Thyroid gland (tissue), 4 donors: ENCODE measurements at regions not wholly inside any gene's neighbourhood (a gene's known extent, or its start where the extent isn't known, plus 50 kb on each side); places are given as distances from the start of the nearest gene placed in this dataset.

Experiments used
- DNase-seq, 2 donors: peaks; one replicate each; pipeline ENCODE4 v3.0.0-alpha.2; 2019
- H3K27ac ChIP-seq, 3 donors: fragments of 200-600 bp; sonication (generic); 1 replicate in 2 of 3; 2 replicates in 1 of 3; pipeline ENCODE4 v1.5.1; 2016 to 2019; ENCODE audit warnings: mild to moderate bottlenecking in 1 of 3, moderate library complexity in 1 of 3
- H3K27me3 ChIP-seq: fragments of 200-600 bp; sonication (generic); one replicate; pipeline ENCODE4 v1.5.1; 2019
- H3K36me3 ChIP-seq, 2 donors: fragments of 200-600 bp; sonication (generic); one replicate each; pipeline ENCODE4 v1.5.1; 2016 to 2019
- H3K4me1 ChIP-seq, 2 donors: fragments of 200-600 bp; sonication (generic); one replicate each; pipeline ENCODE4 v1.5.1; 2017 to 2019
- H3K4me3 ChIP-seq, 3 donors: fragments of 200-600 bp; sonication (generic); replicated peaks in 1 of 3; 1 replicate in 2 of 3; 2 replicates in 1 of 3; pipeline ENCODE4 v1.5.1; 2016; ENCODE audit warnings: mild to moderate bottlenecking in 1 of 3
- H3K9me3 ChIP-seq: fragments of 200-600 bp; sonication (generic); one replicate; pipeline ENCODE4 v1.5.1; 2017
- POLR2A ChIP-seq, 2 donors: fragments of 450-650 bp; IDR thresholded peaks; one replicate each; pipeline ENCODE4 v1.6.1; 2017; ENCODE audit warnings: antibody characterized with exemption in 2 of 2, mild to moderate bottlenecking in 2 of 2, moderate library complexity in 1 of 2
- whole genome bisulfite sequencing, 2 donors: methylation state at CpG; one replicate each; pipeline ENCODE4 v1.1.5; 2017; 5-methylcytosine and 5-hydroxymethylcytosine counted together
- intact Hi-C: fragments of 100-400 bp; cut with DNase I; formaldehyde crosslinking; loops from one replicate; pipeline ENCODE4 v1.15.1; 2023
- TF ChIP-seq, protein P1 (sequence below), 6 experiments: fragments of 200-600 bp in 3 of 6; fragments of 450-650 bp in 3 of 6; sonication (generic) in 3 of 6; IDR thresholded peaks; one replicate each; pipeline ENCODE4 v1.5.1; 2016 to 2019; ENCODE audit warnings: antibody characterized with exemption in 6 of 6, mild to moderate bottlenecking in 2 of 6, inconsistent platforms in 1 of 6, moderate library complexity in 1 of 6

GRCh38 chr2:238567067-238567855, 140.5 kb downstream of the ASB1 start:
- no peaks in the 10 kb centered on the region for H3K27me3 ChIP-seq
- no peaks in the 10 kb centered on the region for H3K9me3 ChIP-seq
- no peak overlapping the region for H3K4me3 ChIP-seq
- H3K36me3 ChIP-seq, result no peaks in the 10 kb centered on the region
- intact Hi-C loops, result no loop called here
- peaks cover 14 to 35% of the 10 kb centered on the region in 2 donors for H3K4me1 ChIP-seq
- TF ChIP-seq POLR2A (IDR thresholded peaks at IDR 0.05), result no peak
- TF ChIP-seq, protein P1, sequence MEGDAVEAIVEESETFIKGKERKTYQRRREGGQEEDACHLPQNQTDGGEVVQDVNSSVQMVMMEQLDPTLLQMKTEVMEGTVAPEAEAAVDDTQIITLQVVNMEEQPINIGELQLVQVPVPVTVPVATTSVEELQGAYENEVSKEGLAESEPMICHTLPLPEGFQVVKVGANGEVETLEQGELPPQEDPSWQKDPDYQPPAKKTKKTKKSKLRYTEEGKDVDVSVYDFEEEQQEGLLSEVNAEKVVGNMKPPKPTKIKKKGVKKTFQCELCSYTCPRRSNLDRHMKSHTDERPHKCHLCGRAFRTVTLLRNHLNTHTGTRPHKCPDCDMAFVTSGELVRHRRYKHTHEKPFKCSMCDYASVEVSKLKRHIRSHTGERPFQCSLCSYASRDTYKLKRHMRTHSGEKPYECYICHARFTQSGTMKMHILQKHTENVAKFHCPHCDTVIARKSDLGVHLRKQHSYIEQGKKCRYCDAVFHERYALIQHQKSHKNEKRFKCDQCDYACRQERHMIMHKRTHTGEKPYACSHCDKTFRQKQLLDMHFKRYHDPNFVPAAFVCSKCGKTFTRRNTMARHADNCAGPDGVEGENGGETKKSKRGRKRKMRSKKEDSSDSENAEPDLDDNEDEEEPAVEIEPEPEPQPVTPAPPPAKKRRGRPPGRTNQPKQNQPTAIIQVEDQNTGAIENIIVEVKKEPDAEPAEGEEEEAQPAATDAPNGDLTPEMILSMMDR (IDR thresholded peaks at IDR 0.05), result no peak
- 92 to 95% methylated on average over 16 to 22 of the region's 22 CpGs for WGBS, 2 donors
- H3K27ac ChIP-seq, result no peak overlapping the region
- no peak for DNase-seq

DNA sequence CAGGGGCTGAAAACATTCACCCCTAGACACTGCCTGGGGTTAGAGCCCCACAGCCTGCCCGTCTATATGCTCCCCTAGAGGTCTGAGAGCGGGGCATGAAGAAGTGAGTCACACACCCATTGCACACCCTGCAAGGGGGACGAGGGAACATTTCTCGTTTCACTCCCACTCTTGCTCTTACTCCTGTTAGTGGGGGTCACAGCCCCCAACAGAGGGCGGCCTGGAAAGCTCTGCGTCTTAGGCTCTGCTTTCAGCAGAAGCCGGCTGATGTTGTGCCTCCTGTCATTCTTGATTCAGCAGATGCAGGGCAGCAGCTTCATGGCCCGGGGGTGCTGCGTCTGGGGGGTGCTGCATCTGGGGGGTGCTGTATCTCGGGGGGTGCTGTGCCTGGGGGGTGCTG, 141.3 kb downstream of the ASB1 start:
- no peak for DNase-seq
- WGBS, 2 donors, result 83 to 85% methylated on average over 6 to 10 of the region's 10 CpGs
- Histone ChIP-seq H3K36me3 (no peaks in the 10 kb centered on the region), H3K4me1 (peaks cover 14 to 36% of the 10 kb centered on the region in 2 donors), H3K27ac (no peak overlapping the region), H3K9me3 (no peaks in the 10 kb centered on the region), H3K27me3 (no peaks in the 10 kb centered on the region), H3K4me3 (no peak overlapping the region)
- intact Hi-C loops, result no loop called here
- TF ChIP-seq, protein P1 (IDR thresholded peaks at IDR 0.05), result no peak
- TF ChIP-seq POLR2A (IDR thresholded peaks at IDR 0.05), result no peak

DNA sequence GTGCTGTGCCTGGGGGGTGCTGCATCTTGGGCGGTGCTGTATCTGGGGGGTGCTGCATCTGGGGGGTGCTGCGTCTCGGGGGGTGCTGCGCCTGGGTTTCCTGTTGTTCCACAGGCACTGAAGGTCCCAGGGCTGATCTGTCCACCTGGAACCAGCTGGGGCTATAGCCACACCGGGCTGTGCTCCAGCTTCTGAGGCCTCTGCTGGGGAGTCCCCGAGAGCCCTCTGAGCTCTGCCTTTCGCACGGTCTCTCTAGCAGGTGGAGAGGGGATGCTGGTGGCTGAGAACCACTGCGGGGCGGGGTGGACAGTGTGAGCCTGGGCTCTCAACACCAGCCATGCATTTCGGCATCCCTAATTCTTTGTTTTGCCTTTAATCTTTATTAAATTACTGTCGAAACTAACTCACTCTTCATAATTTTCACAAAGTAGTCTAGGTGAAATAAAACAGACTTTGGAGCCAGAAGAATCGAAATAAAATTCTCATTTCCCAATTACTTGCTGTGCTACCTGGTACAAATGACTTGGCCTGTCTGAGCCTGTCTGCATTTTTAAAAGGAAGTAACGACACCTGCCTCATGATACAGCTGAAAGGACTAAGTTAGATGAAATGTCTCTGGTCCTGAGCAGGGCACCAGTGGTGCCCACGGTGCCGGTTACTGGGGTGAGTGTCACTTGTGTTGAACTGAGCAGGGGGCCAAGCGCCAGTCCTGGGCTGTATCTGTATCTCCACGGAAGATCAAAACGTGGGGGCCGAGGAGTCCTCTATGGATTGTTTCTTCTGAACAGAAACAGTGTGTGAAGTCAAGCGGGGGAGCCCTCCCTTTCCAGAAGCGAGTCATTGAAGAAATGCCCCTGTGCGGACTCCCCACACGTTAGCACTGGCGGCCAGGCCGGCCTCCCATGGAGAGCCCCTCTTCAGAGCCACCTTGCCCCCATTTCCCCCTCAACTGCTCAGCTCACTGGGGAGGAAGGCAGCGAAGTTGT, 142.0 kb downstream of the ASB1 start:
- H3K27me3 ChIP-seq, result no peaks in the 10 kb centered on the region
- DNase-seq, result peak; percentile 28 to 63
- peak overlapping the region; percentile 49 to 91 (median 86) for H3K27ac ChIP-seq
- peaks cover 14 to 39% of the 10 kb centered on the region in 2 donors for H3K4me1 ChIP-seq
- H3K9me3 ChIP-seq, result no peaks in the 10 kb centered on the region
- no peaks in the 10 kb centered on the region for H3K36me3 ChIP-seq
- no peak overlapping the region for H3K4me3 ChIP-seq
- no peak for TF ChIP-seq POLR2A (IDR thresholded peaks at IDR 0.05)
- TF ChIP-seq, protein P1 (IDR thresholded peaks at IDR 0.05), result no peak
- intact Hi-C loops, result no loop called here
- WGBS, 2 donors, result 55 to 57% methylated on average over 22 to 27 of the region's 27 CpGs

DNA sequence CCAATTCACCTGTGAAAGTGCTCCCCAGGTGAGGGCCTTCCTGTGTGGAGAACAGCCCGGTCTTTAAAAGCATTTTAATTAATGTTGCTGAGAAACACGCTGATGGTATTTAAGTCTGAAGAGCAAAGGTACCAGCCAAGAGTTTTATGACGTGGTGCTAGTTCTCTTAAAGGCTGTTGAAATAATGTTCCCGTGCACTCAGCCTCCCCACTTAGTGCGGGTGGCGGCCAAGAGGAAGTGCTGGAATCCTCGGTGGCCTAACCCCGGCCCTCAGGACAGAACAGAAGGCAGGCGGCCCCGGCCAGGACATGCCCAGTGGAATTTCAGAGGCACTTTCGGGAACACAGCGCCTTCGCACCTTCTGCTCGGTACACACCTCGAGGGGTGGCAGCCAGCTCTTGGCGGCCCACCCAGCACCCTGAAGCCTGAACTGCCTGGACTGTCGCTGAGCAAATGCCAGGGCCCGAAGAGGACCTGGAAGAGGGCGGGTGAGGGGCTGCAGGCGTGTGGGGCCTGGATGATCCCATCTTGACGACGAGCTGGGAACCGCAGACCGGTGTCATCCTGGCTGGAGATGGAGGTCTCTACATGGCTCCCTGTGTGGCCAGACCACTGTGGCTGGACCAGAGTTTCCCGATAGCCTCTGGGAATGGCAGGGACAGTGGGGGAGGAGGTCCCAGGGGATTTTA, 142.9 kb downstream of the ASB1 start:
- peak; percentile 84 to 92 for DNase-seq
- TF ChIP-seq, protein P1 (IDR thresholded peaks at IDR 0.05), result peak in 1 of 6 experiments; percentile 5
- peak in 1 of 2 donors; percentile 36 for TF ChIP-seq POLR2A (IDR thresholded peaks at IDR 0.05)
- 55 to 56% methylated on average over 15 to 25 of the region's 25 CpGs for WGBS, 2 donors

More for the DNA sequence above, 142.9 kb downstream of the ASB1 start:
- no peaks in the 10 kb centered on the region for H3K27me3 ChIP-seq
- peak overlapping the region; percentile 49 to 91 (median 86) for H3K27ac ChIP-seq
- H3K36me3 ChIP-seq, result no peaks in the 10 kb centered on the region
- H3K9me3 ChIP-seq, result no peaks in the 10 kb centered on the region
- H3K4me1 ChIP-seq, result peaks cover 14 to 47% of the 10 kb centered on the region in 2 donors
- intact Hi-C loops, result no loop called here
- no peak overlapping the region for H3K4me3 ChIP-seq
